GM12892 (cell line): ENCODE measurements at regions not wholly inside any gene's neighbourhood (a gene's known extent, or its start where the extent isn't known, plus 50 kb on each side); places are given as distances from the start of the nearest gene placed in this dataset.

ENCODE experiments used
- POLR2A ChIP-seq: IDR thresholded peaks from 2 replicates; pipeline ENCODE4 v1.6.1; 2011; ENCODE audit warnings: low read depth, low read length, control low read depth
- POLR2AphosphoS5 ChIP-seq: IDR thresholded peaks from 2 replicates; pipeline ENCODE4 v1.6.1; 2011; ENCODE audit warnings: low read depth, low read length, control low read depth
- TAF1 ChIP-seq: IDR thresholded peaks from 2 replicates; pipeline ENCODE4 v1.6.1; 2011; ENCODE audit warnings: low read depth, mild to moderate bottlenecking, control low read depth, low read length, borderline replicate concordance

DNA sequence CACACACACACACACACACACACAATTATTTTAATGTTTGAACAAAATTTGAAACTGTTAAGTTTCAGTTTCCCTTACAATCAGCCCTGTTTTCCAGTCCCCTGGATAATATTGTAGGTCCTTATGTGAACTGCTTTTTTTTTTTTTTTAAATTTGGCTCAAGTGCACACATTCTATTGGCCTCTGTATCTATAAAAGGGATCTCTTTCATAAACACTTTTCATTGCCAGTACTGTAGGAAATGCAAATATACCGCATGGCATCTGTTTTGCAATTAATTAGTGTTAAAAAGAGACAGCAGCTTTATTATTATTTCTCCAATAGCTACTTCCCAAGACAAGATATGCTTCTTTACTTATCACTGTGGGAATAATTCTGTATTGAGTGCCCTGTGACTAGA is 738.7 kb downstream of the EPHA4 start:
- no peak for TF ChIP-seq TAF1
- TF ChIP-seq POLR2A: no peak
- no peak for TF ChIP-seq POLR2AphosphoS5
